ENCODE measurements at regions not wholly inside any gene's neighbourhood (a gene's known extent, or its start where the extent isn't known, plus 50 kb on each side); places are given as distances from the start of the nearest gene placed in this dataset.
"Not testable (repeated sequence)": the region's sequence is repeated elsewhere in the genome, so short reads cannot be mapped to it uniquely, and the experiment has no call there.

- FAIRE-seq (no peak), DNase-seq (ENCODE audit: insufficient read length) (no peak)
- TF ChIP-seq POLR2AphosphoS5 (IDR thresholded peaks at IDR 0.05; ENCODE audit: low read depth, low read length) (no peak), TAF1 (IDR thresholded peaks at IDR 0.05; ENCODE audit: borderline replicate concordance, low read depth, low read length) (no peak), POLR2A (IDR thresholded peaks at IDR 0.05; ENCODE audit: low read depth, low read length) (no peak)
Measured at GRCh38 chr3:35071772-35072171, 567.6 kb upstream of the ARPP21 start.

- TF ChIP-seq POLR2A (IDR thresholded peaks at IDR 0.05; ENCODE audit: low read depth, low read length) (no peak), TAF1 (IDR thresholded peaks at IDR 0.05; ENCODE audit: borderline replicate concordance, low read depth, low read length) (no peak), POLR2AphosphoS5 (IDR thresholded peaks at IDR 0.05; ENCODE audit: low read depth, low read length) (no peak)
- FAIRE-seq (no peak), DNase-seq (ENCODE audit: insufficient read length) (no peak)
Measured at GRCh38 chr3:35078780-35079179, 560.5 kb upstream of the ARPP21 start.

- no peak for FAIRE-seq
- no peak for TF ChIP-seq POLR2A (IDR thresholded peaks at IDR 0.05; ENCODE audit: low read depth, low read length)
- TF ChIP-seq TAF1 (IDR thresholded peaks at IDR 0.05; ENCODE audit: borderline replicate concordance, low read depth, low read length) = no peak
- TF ChIP-seq POLR2AphosphoS5 (IDR thresholded peaks at IDR 0.05; ENCODE audit: low read depth, low read length) = no peak
- DNase-seq (ENCODE audit: insufficient read length) = no peak
Measured at GRCh38 chr3:35079403-35079802, 559.9 kb upstream of the ARPP21 start.

- TF ChIP-seq POLR2A (IDR thresholded peaks at IDR 0.05; ENCODE audit: low read depth, low read length) = no peak
- no peak for TF ChIP-seq TAF1 (IDR thresholded peaks at IDR 0.05; ENCODE audit: borderline replicate concordance, low read depth, low read length)
- no peak for TF ChIP-seq POLR2AphosphoS5 (IDR thresholded peaks at IDR 0.05; ENCODE audit: low read depth, low read length)
- FAIRE-seq (no peak), DNase-seq (ENCODE audit: insufficient read length) (no peak)
Measured at GRCh38 chr3:35081899-35082298, 557.4 kb upstream of the ARPP21 start.

- no peak for FAIRE-seq
- DNase-seq (ENCODE audit: insufficient read length) = no peak
- no peak for TF ChIP-seq POLR2AphosphoS5 (IDR thresholded peaks at IDR 0.05; ENCODE audit: low read depth, low read length)
- no peak for TF ChIP-seq TAF1 (IDR thresholded peaks at IDR 0.05; ENCODE audit: borderline replicate concordance, low read depth, low read length)
- no peak for TF ChIP-seq POLR2A (IDR thresholded peaks at IDR 0.05; ENCODE audit: low read depth, low read length)
Measured at GRCh38 chr3:35088943-35089342, 550.4 kb upstream of the ARPP21 start.

GRCh38 chr3:35114686-35115085 lies 524.6 kb upstream of the ARPP21 start:
- FAIRE-seq (no peak), DNase-seq (ENCODE audit: insufficient read length) (no peak)
- TF ChIP-seq POLR2A (IDR thresholded peaks at IDR 0.05; ENCODE audit: low read depth, low read length) (no peak), TAF1 (IDR thresholded peaks at IDR 0.05; ENCODE audit: borderline replicate concordance, low read depth, low read length) (no peak), POLR2AphosphoS5 (IDR thresholded peaks at IDR 0.05; ENCODE audit: low read depth, low read length) (no peak)

- no peak for FAIRE-seq
- TF ChIP-seq POLR2AphosphoS5 (IDR thresholded peaks at IDR 0.05; ENCODE audit: low read depth, low read length) (no peak), POLR2A (IDR thresholded peaks at IDR 0.05; ENCODE audit: low read depth, low read length) (no peak), TAF1 (IDR thresholded peaks at IDR 0.05; ENCODE audit: borderline replicate concordance, low read depth, low read length) (no peak)
Measured at GRCh38 chr3:35120026-35120425, 519.3 kb upstream of the ARPP21 start.

GRCh38 chr3:35137612-35138011 lies 501.7 kb upstream of the ARPP21 start:
- DNase-seq (ENCODE audit: insufficient read length) (no peak), FAIRE-seq (no peak)
- TF ChIP-seq POLR2AphosphoS5 (IDR thresholded peaks at IDR 0.05; ENCODE audit: low read depth, low read length) (no peak), POLR2A (IDR thresholded peaks at IDR 0.05; ENCODE audit: low read depth, low read length) (no peak), TAF1 (IDR thresholded peaks at IDR 0.05; ENCODE audit: borderline replicate concordance, low read depth, low read length) (no peak)

More at GRCh38 chr3:35120026-35120425, 519.3 kb upstream of the ARPP21 start:
- no peak for DNase-seq (ENCODE audit: insufficient read length)

GRCh38 chr3:35141406-35141805 lies 497.9 kb upstream of the ARPP21 start:
- TF ChIP-seq TAF1 (IDR thresholded peaks at IDR 0.05; ENCODE audit: borderline replicate concordance, low read depth, low read length) (no peak), POLR2A (IDR thresholded peaks at IDR 0.05; ENCODE audit: low read depth, low read length) (no peak), POLR2AphosphoS5 (IDR thresholded peaks at IDR 0.05; ENCODE audit: low read depth, low read length) (no peak)
- FAIRE-seq (no peak), DNase-seq (ENCODE audit: insufficient read length) (no peak)

- TF ChIP-seq POLR2A (IDR thresholded peaks at IDR 0.05; ENCODE audit: low read depth, low read length) (no peak), TAF1 (IDR thresholded peaks at IDR 0.05; ENCODE audit: borderline replicate concordance, low read depth, low read length) (no peak), POLR2AphosphoS5 (IDR thresholded peaks at IDR 0.05; ENCODE audit: low read depth, low read length) (no peak)
- FAIRE-seq (no peak), DNase-seq (ENCODE audit: insufficient read length) (no peak)
Measured at GRCh38 chr3:35144011-35144410, 495.3 kb upstream of the ARPP21 start.

- not testable (repeated sequence) for FAIRE-seq; DNase-seq (ENCODE audit: insufficient read length)
Measured at GRCh38 chr3:35146256-35147035, 492.9 kb upstream of the ARPP21 start.

- FAIRE-seq = no peak
- DNase-seq (ENCODE audit: insufficient read length) = no peak
- TF ChIP-seq POLR2A (IDR thresholded peaks at IDR 0.05; ENCODE audit: low read depth, low read length) (no peak), POLR2AphosphoS5 (IDR thresholded peaks at IDR 0.05; ENCODE audit: low read depth, low read length) (no peak), TAF1 (IDR thresholded peaks at IDR 0.05; ENCODE audit: borderline replicate concordance, low read depth, low read length) (no peak)
Measured at GRCh38 chr3:35183927-35184675, 455.2 kb upstream of the ARPP21 start.

Measured in GM12892 (cell line).